Neural progenitor cell (in vitro differentiated cells): ENCODE measurements at regions not wholly inside any gene's neighbourhood (a gene's known extent, or its start where the extent isn't known, plus 50 kb on each side); places are given as distances from the start of the nearest gene placed in this dataset.

Source experiments
- DNase-seq: peaks from one replicate; pipeline ENCODE4 v3.0.0-alpha.2; 2016; ENCODE audit warnings: low spot score
- H2AFZ ChIP-seq: fragments of 200-600 bp; sonication (generic); replicated peaks from 2 replicates; pipeline ENCODE4 v1.6.1; 2016; ENCODE audit warnings: antibody characterized with exemption
- H3F3A ChIP-seq: fragments of 200-600 bp; sonication (generic); 2 replicates; pipeline ENCODE4 v1.6.1; 2016; ENCODE audit warnings: antibody characterized with exemption, low read depth
- H3K27ac ChIP-seq: fragments of 200-600 bp; sonication (generic); 2 replicates; pipeline ENCODE4 v1.5.1; 2016; ENCODE audit warnings: mild to moderate bottlenecking
- H3K27me3 ChIP-seq: fragments of 200-600 bp; sonication (generic); 2 replicates; pipeline ENCODE4 v1.6.1; 2016; ENCODE audit warnings: mild to moderate bottlenecking, moderate library complexity
- H3K36me3 ChIP-seq: fragments of 200-600 bp; sonication (generic); 2 replicates; pipeline ENCODE4 v1.5.1; 2016
- H3K4me1 ChIP-seq: fragments of 200-600 bp; sonication (generic); 2 replicates; pipeline ENCODE4 v1.6.1; 2016; ENCODE audit warnings: mixed run types
- H3K4me2 ChIP-seq: fragments of 200-600 bp; sonication (generic); 2 replicates; pipeline ENCODE4 v1.6.1; 2016
- H3K4me3 ChIP-seq: fragments of 200-600 bp; sonication (generic); 2 replicates; pipeline ENCODE4 v1.5.1; 2016
- H3K79me2 ChIP-seq: fragments of 200-600 bp; sonication (generic); 2 replicates; pipeline ENCODE4 v1.6.1; 2016; ENCODE audit warnings: low read depth
- H3K9ac ChIP-seq: fragments of 200-600 bp; sonication (generic); 2 replicates; pipeline ENCODE4 v1.6.1; 2016
- H3K9me3 ChIP-seq: fragments of 200-600 bp; sonication (generic); 2 replicates; pipeline ENCODE4 v1.5.1; 2016; ENCODE audit warnings: low read depth
- H4K20me1 ChIP-seq: fragments of 200-600 bp; sonication (generic); 2 replicates; pipeline ENCODE4 v1.6.1; 2016; ENCODE audit warnings: low read depth
- H3K27ac Mint-ChIP-seq: 3 replicates; pipeline ENCODE4 v1.8.0; 2021; ENCODE audit warnings: mixed read lengths
- H3K27me3 Mint-ChIP-seq: 2 replicates; pipeline ENCODE4 v1.8.0; 2022; ENCODE audit warnings: low read depth, mild to moderate bottlenecking, inconsistent platforms, moderate library complexity, mixed read lengths; ENCODE audit not compliant: insufficient read depth
- H3K36me3 Mint-ChIP-seq: 3 replicates; pipeline ENCODE4 v1.8.0; 2021; ENCODE audit warnings: mixed read lengths
- H3K4me1 Mint-ChIP-seq: 3 replicates; pipeline ENCODE4 v1.8.0; 2021; ENCODE audit warnings: mixed read lengths
- H3K4me3 Mint-ChIP-seq: 3 replicates; pipeline ENCODE4 v1.8.0; 2021; ENCODE audit warnings: mild to moderate bottlenecking, moderate library complexity, mixed read lengths
- H3K9me3 Mint-ChIP-seq: 3 replicates; pipeline ENCODE4 v1.8.0; 2020; ENCODE audit warnings: mixed read lengths
- EZH2 ChIP-seq: fragments of 200-600 bp; sonication (generic); IDR thresholded peaks from 2 replicates; pipeline ENCODE4 v1.6.1; 2017; ENCODE audit warnings: antibody characterized with exemption, mild to moderate bottlenecking, moderate library complexity
- EZH2phosphoT487 ChIP-seq: fragments of 200-600 bp; sonication (generic); IDR thresholded peaks from 2 replicates; pipeline ENCODE4 v1.6.1; 2017; ENCODE audit warnings: antibody characterized with exemption
- TF ChIP-seq, protein P1 (sequence below): fragments of 200-600 bp; sonication (generic); IDR thresholded peaks from 2 replicates; pipeline ENCODE4 v1.5.1; 2017; ENCODE audit warnings: antibody characterized with exemption, mild to moderate bottlenecking

DNA sequence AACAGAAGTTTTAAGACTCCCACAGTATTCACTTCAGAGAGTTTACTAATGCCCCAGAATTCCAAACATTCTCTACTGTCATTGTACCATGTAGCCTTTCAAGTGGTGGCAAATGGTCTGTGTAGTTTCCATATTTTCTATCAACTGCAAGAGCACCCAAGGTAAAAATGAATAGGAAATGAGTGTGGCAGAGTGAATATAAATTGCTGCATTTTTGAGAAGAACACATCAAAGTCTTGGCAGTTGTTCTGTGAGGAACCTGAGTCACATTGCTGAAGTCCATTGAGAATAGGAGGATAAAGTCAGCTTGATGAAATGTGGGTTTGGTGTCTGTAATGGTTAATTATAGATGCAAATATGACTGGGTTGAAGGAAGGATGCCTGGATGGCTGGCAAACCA lies 193.6 kb downstream of the AASDHPPT start:
- Histone ChIP-seq H3F3A (peaks cover 4% of the 10 kb centered on the region), H2AFZ (peak overlapping the region; percentile 26), H3K9me3 (no peaks in the 10 kb centered on the region), H3K36me3 (no peaks in the 10 kb centered on the region), H4K20me1 (no peaks in the 10 kb centered on the region), H3K9ac (no peak overlapping the region), H3K4me2 (no peak overlapping the region), H3K27me3 (no peaks in the 10 kb centered on the region), H3K79me2 (no peaks in the 10 kb centered on the region), H3K27ac (no peak overlapping the region), H3K4me1 (peaks cover 4% of the 10 kb centered on the region), H3K4me3 (no peak overlapping the region)
- Mint-ChIP-seq H3K9me3 (peaks cover 17% of the 10 kb centered on the region), H3K36me3 (peaks cover 1% of the 10 kb centered on the region), H3K4me1 (peaks cover 6% of the 10 kb centered on the region), H3K4me3 (no peak overlapping the region), H3K27me3 (peaks cover 4% of the 10 kb centered on the region), H3K27ac (no peak overlapping the region)
- no peak for TF ChIP-seq EZH2
- TF ChIP-seq, protein P1, sequence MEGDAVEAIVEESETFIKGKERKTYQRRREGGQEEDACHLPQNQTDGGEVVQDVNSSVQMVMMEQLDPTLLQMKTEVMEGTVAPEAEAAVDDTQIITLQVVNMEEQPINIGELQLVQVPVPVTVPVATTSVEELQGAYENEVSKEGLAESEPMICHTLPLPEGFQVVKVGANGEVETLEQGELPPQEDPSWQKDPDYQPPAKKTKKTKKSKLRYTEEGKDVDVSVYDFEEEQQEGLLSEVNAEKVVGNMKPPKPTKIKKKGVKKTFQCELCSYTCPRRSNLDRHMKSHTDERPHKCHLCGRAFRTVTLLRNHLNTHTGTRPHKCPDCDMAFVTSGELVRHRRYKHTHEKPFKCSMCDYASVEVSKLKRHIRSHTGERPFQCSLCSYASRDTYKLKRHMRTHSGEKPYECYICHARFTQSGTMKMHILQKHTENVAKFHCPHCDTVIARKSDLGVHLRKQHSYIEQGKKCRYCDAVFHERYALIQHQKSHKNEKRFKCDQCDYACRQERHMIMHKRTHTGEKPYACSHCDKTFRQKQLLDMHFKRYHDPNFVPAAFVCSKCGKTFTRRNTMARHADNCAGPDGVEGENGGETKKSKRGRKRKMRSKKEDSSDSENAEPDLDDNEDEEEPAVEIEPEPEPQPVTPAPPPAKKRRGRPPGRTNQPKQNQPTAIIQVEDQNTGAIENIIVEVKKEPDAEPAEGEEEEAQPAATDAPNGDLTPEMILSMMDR: no peak
- no peak for TF ChIP-seq EZH2phosphoT487
- DNase-seq: no peak

DNA sequence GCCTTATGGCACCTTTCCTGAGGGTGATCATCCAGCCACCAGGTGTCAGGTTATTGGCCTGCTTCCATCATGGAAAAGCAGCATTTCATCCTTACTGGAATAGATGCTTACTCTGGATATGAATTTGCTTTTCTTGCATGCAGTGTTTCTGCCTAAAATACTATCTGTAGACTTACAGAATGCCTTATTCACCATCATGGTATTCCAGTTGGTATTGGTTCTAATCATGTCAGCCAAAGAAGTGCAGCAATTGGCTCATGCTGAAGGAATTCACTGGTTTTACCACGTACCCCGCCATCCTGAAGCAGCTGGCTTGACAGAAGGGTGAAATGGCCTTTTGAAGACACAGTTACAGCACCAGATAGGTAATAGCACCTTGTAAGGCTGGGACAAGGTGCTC lies 194.2 kb downstream of the AASDHPPT start:
- Histone ChIP-seq H2AFZ (no peak overlapping the region), H3K4me1 (peaks cover 4% of the 10 kb centered on the region), H3K27ac (no peak overlapping the region), H3K36me3 (no peaks in the 10 kb centered on the region), H3K9ac (no peak overlapping the region), H3K9me3 (no peaks in the 10 kb centered on the region), H3K4me2 (no peak overlapping the region), H4K20me1 (no peaks in the 10 kb centered on the region), H3K27me3 (no peaks in the 10 kb centered on the region), H3F3A (peaks cover 4% of the 10 kb centered on the region), H3K79me2 (no peaks in the 10 kb centered on the region), H3K4me3 (no peak overlapping the region)
- TF ChIP-seq, protein P1: no peak
- TF ChIP-seq EZH2phosphoT487: no peak
- TF ChIP-seq EZH2: no peak
- no peak overlapping the region for H3K4me3 Mint-ChIP-seq
- peaks cover 4% of the 10 kb centered on the region for H3K27me3 Mint-ChIP-seq
- peaks cover 12% of the 10 kb centered on the region for H3K9me3 Mint-ChIP-seq
- H3K36me3 Mint-ChIP-seq: no peaks in the 10 kb centered on the region
- H3K27ac Mint-ChIP-seq: no peak overlapping the region
- no peak for DNase-seq
- peaks cover 7% of the 10 kb centered on the region for H3K4me1 Mint-ChIP-seq

DNA sequence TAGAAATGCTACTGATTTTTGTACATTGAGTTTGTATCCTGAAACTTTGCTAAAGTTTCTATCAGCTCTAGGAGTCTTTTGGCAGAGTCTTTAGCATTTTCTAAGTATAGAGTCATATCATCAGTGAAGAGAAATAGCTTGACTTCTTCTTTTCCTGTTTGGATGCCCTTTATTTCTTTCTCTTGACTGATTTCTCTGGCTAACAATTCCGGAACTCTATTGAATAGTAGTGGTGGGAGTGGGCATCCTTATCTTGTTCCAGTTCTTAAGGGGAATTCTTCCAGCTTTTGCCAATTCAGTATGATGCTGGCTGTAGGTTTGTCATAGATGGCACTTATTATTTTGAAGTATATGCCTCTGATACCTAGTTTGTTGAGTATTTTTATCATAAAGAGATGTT lies 197.7 kb downstream of the AASDHPPT start:
- H3K27ac Mint-ChIP-seq: no peak overlapping the region
- Histone ChIP-seq H4K20me1 (no peaks in the 10 kb centered on the region), H3K36me3 (no peaks in the 10 kb centered on the region), H3K4me3 (no peak overlapping the region), H3K27me3 (no peaks in the 10 kb centered on the region), H3K79me2 (no peaks in the 10 kb centered on the region), H3K4me2 (no peak overlapping the region), H3K27ac (no peak overlapping the region), H3K4me1 (peaks cover 7% of the 10 kb centered on the region), H3K9ac (no peak overlapping the region), H3F3A (peaks cover 4% of the 10 kb centered on the region), H2AFZ (no peak overlapping the region), H3K9me3 (no peaks in the 10 kb centered on the region)
- H3K36me3 Mint-ChIP-seq: no peaks in the 10 kb centered on the region
- TF ChIP-seq EZH2: no peak
- TF ChIP-seq, protein P1: no peak
- TF ChIP-seq EZH2phosphoT487: no peak
- peaks cover 23% of the 10 kb centered on the region for H3K4me1 Mint-ChIP-seq
- peaks cover 2% of the 10 kb centered on the region for H3K27me3 Mint-ChIP-seq
- peaks cover 3% of the 10 kb centered on the region for H3K9me3 Mint-ChIP-seq
- no peak for DNase-seq
- H3K4me3 Mint-ChIP-seq: no peak overlapping the region

DNA sequence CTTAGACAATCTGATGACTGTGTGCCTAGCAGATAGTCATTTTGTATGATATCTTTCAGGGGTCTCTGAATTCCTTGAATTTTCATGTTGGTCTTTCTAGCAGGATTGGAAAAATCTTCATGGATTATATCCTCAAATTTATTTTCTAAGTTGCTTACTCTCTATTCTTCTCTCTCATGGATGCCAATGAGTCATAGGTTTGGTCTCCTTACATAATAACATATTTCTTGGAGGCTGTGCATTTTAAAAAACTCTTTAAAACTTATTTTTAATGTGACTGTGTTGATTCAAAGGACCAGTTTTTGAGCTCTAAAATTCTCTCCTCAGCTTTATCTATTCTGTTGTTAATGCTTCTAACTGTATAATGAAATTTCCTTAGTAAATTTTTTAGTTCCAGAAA lies 198.7 kb downstream of the AASDHPPT start:
- Mint-ChIP-seq H3K27ac (no peak overlapping the region), H3K4me1 (peaks cover 24% of the 10 kb centered on the region), H3K4me3 (no peak overlapping the region), H3K9me3 (peaks cover 3% of the 10 kb centered on the region), H3K27me3 (no peaks in the 10 kb centered on the region), H3K36me3 (no peaks in the 10 kb centered on the region)
- TF ChIP-seq EZH2 (no peak), EZH2phosphoT487 (no peak)
- TF ChIP-seq, protein P1: no peak
- peaks cover 10% of the 10 kb centered on the region for H3K4me1 ChIP-seq
- no peak overlapping the region for H3K4me3 ChIP-seq
- no peaks in the 10 kb centered on the region for H4K20me1 ChIP-seq
- H3K4me2 ChIP-seq: no peak overlapping the region
- H3K27me3 ChIP-seq: no peaks in the 10 kb centered on the region
- no peaks in the 10 kb centered on the region for H3K9me3 ChIP-seq
- no peak overlapping the region for H3K9ac ChIP-seq
- H3K36me3 ChIP-seq: no peaks in the 10 kb centered on the region
- no peaks in the 10 kb centered on the region for H3K79me2 ChIP-seq
- no peak for DNase-seq
- H3F3A ChIP-seq: peaks cover 4% of the 10 kb centered on the region
- H3K27ac ChIP-seq: no peak overlapping the region
- H2AFZ ChIP-seq: no peak overlapping the region
